CD8-positive, alpha-beta memory T cell (primary cell): ENCODE measurements at regions not wholly inside any gene's neighbourhood (a gene's known extent, or its start where the extent isn't known, plus 50 kb on each side); places are given as distances from the start of the nearest gene placed in this dataset.
A peak's percentile ranks its signal among the peaks of the same experiment; 100 is the strongest.

Experiments used
- CTCF ChIA-PET: fragments of 350-600 bp; sonication (Branson Sonifier 250); formaldehyde crosslinking; loops from one replicate; lab custom pipeline; 2021; ENCODE audit warnings: antibody characterized with exemption; lab: Charles Lee
- POLR2A ChIA-PET: fragments of 350-600 bp; sonication (Branson Sonifier 250); formaldehyde crosslinking; loops from one replicate; lab custom pipeline; 2021; ENCODE audit warnings: antibody characterized with exemption; lab: Charles Lee
- DNase-seq, 5 donors: peaks; one replicate each; pipeline versions ENCODE4 v3.0.0 to v3.0.0-alpha.2; 2020 to 2022; ENCODE audit warnings: mixed read lengths in 1 of 5
- H3K27ac ChIP-seq: one replicate; pipeline ENCODE4 v1.7.0; 2013; ENCODE audit warnings: low read depth, mild to moderate bottlenecking, low read length, moderate library complexity
- H3K27me3 ChIP-seq: 2 replicates; pipeline ENCODE4 v1.7.0; 2013; ENCODE audit warnings: low read length, mild to moderate bottlenecking; ENCODE audit not compliant: insufficient read depth, poor library complexity, severe bottlenecking
- H3K36me3 ChIP-seq: 2 replicates; pipeline ENCODE4 v1.7.0; 2013; ENCODE audit warnings: mild to moderate bottlenecking, low read length, moderate library complexity; ENCODE audit not compliant: insufficient read depth
- H3K4me1 ChIP-seq: 2 replicates; pipeline ENCODE4 v1.7.0; 2013; ENCODE audit warnings: mild to moderate bottlenecking, low read length, moderate library complexity; ENCODE audit not compliant: insufficient read depth
- H3K4me3 ChIP-seq: 2 replicates; pipeline ENCODE4 v1.7.0; 2013; ENCODE audit warnings: mild to moderate bottlenecking, low read length
- H3K9me3 ChIP-seq: 2 replicates; pipeline ENCODE4 v1.7.0; 2013; ENCODE audit warnings: mild to moderate bottlenecking, low read length
- H3K27ac Mint-ChIP-seq, 8 donors: one replicate each; pipeline ENCODE4 v1.8.0; 2020 to 2021; ENCODE audit warnings: mixed read lengths in 8 of 8, mild to moderate bottlenecking in 6 of 8, inconsistent platforms in 3 of 8, moderate library complexity in 3 of 8
- H3K27me3 Mint-ChIP-seq, 2 donors: one replicate each; pipeline ENCODE4 v1.8.0; 2020 to 2021; ENCODE audit warnings: mixed read lengths in 2 of 2, mild to moderate bottlenecking in 1 of 2, moderate library complexity in 1 of 2
- H3K36me3 Mint-ChIP-seq, 3 donors: one replicate each; pipeline ENCODE4 v1.8.0; 2020 to 2021; ENCODE audit warnings: mixed read lengths in 3 of 3, inconsistent platforms in 1 of 3, mild to moderate bottlenecking in 1 of 3
- H3K4me1 Mint-ChIP-seq, 3 donors: one replicate each; pipeline ENCODE4 v1.8.0; 2020 to 2021; ENCODE audit warnings: mixed read lengths in 3 of 3, inconsistent platforms in 1 of 3, mild to moderate bottlenecking in 1 of 3
- H3K4me3 Mint-ChIP-seq, 7 donors: one replicate each; pipeline ENCODE4 v1.8.0; 2020 to 2021; ENCODE audit warnings: mixed read lengths in 7 of 7, mild to moderate bottlenecking in 6 of 7, moderate library complexity in 4 of 7, inconsistent platforms in 2 of 7
- H3K9me3 Mint-ChIP-seq, 5 donors: one replicate each; pipeline ENCODE4 v1.8.0; 2020 to 2022; ENCODE audit warnings: mixed read lengths in 5 of 5, mild to moderate bottlenecking in 3 of 5, moderate library complexity in 2 of 5, inconsistent platforms in 1 of 5

- Histone ChIP-seq H3K27me3 (no peaks in the 10 kb centered on the region), H3K36me3 (no peaks in the 10 kb centered on the region), H3K4me3 (no peak overlapping the region), H3K4me1 (no peaks in the 10 kb centered on the region), H3K9me3 (no peaks in the 10 kb centered on the region), H3K27ac (no peak overlapping the region)
- ChIA-PET POLR2A (no interaction called here), CTCF (interaction anchor here (0.6 kb wide), 1 partner anchor 1312 kb away, joined by 3 read pairs; no protein-coding TSS in a partner anchor)
- DNase-seq, result no peak
- H3K4me1 Mint-ChIP-seq, result peaks cover 0 to 6% (median 5%) of the 10 kb centered on the region in 3 donors
- peaks cover 2 to 11% of the 10 kb centered on the region in 2 donors for H3K27me3 Mint-ChIP-seq
- H3K4me3 Mint-ChIP-seq, result no peak overlapping the region
- no peaks in the 10 kb centered on the region for H3K36me3 Mint-ChIP-seq
- no peak overlapping the region for H3K27ac Mint-ChIP-seq
- H3K9me3 Mint-ChIP-seq, result peaks cover 0 to 4% (median 0%) of the 10 kb centered on the region in 5 donors
These were observed 86.2 kb upstream of the CACUL1 start for GRCh38 chr10:118840776-118841468.

GRCh38 chr10:118841881-118842605, 87.3 kb upstream of the CACUL1 start:
- no peaks in the 10 kb centered on the region for H3K9me3 Mint-ChIP-seq
- Histone ChIP-seq H3K4me3 (no peak overlapping the region), H3K4me1 (no peaks in the 10 kb centered on the region), H3K27me3 (no peaks in the 10 kb centered on the region), H3K27ac (no peak overlapping the region), H3K9me3 (no peaks in the 10 kb centered on the region), H3K36me3 (no peaks in the 10 kb centered on the region)
- no peaks in the 10 kb centered on the region for H3K36me3 Mint-ChIP-seq
- ChIA-PET CTCF (no interaction called here), POLR2A (no interaction called here)
- no peak overlapping the region for H3K4me3 Mint-ChIP-seq
- DNase-seq, result no peak
- peaks cover 6 to 15% of the 10 kb centered on the region in 2 donors for H3K27me3 Mint-ChIP-seq
- no peak overlapping the region for H3K27ac Mint-ChIP-seq
- peaks cover 0 to 6% (median 5%) of the 10 kb centered on the region in 3 donors for H3K4me1 Mint-ChIP-seq

GRCh38 chr10:118842843-118843624, 88.3 kb upstream of the CACUL1 start:
- Histone ChIP-seq H3K4me1 (no peaks in the 10 kb centered on the region), H3K27me3 (no peaks in the 10 kb centered on the region), H3K27ac (no peak overlapping the region), H3K9me3 (no peaks in the 10 kb centered on the region), H3K36me3 (no peaks in the 10 kb centered on the region), H3K4me3 (no peak overlapping the region)
- Mint-ChIP-seq H3K4me1 (peaks cover 0 to 6% (median 5%) of the 10 kb centered on the region in 3 donors), H3K36me3 (no peaks in the 10 kb centered on the region), H3K4me3 (no peak overlapping the region), H3K9me3 (no peaks in the 10 kb centered on the region), H3K27me3 (peaks cover 6 to 15% of the 10 kb centered on the region in 2 donors), H3K27ac (no peak overlapping the region)
- ChIA-PET POLR2A (no interaction called here), CTCF (no interaction called here)
- no peak for DNase-seq

- no peaks in the 10 kb centered on the region for H3K9me3 Mint-ChIP-seq
- H3K36me3 Mint-ChIP-seq, result no peaks in the 10 kb centered on the region
- H3K4me1 Mint-ChIP-seq, result peaks cover 0 to 6% (median 5%) of the 10 kb centered on the region in 3 donors
- DNase-seq, result no peak
- no peaks in the 10 kb centered on the region for H3K36me3 ChIP-seq
- peaks cover 6 to 19% of the 10 kb centered on the region in 2 donors for H3K27me3 Mint-ChIP-seq
- H3K4me1 ChIP-seq, result no peaks in the 10 kb centered on the region
- no peaks in the 10 kb centered on the region for H3K9me3 ChIP-seq
- no peak overlapping the region for H3K27ac Mint-ChIP-seq
- no peak overlapping the region for H3K4me3 Mint-ChIP-seq
- H3K27ac ChIP-seq, result no peak overlapping the region
- H3K4me3 ChIP-seq, result no peak overlapping the region
- ChIA-PET CTCF (no interaction called here), POLR2A (no interaction called here)
- H3K27me3 ChIP-seq, result no peaks in the 10 kb centered on the region
These were observed 89.0 kb upstream of the CACUL1 start for GRCh38 chr10:118843647-118844265.

- DNase-seq, result no peak
- no peaks in the 10 kb centered on the region for H3K9me3 ChIP-seq
- H3K4me3 ChIP-seq, result no peak overlapping the region
- no peaks in the 10 kb centered on the region for H3K36me3 ChIP-seq
- ChIA-PET CTCF (no interaction called here), POLR2A (no interaction called here)
- no peaks in the 10 kb centered on the region for H3K27me3 ChIP-seq
- Mint-ChIP-seq H3K4me1 (peaks cover 0 to 3% (median 2%) of the 10 kb centered on the region in 3 donors), H3K27me3 (peaks cover 6 to 19% of the 10 kb centered on the region in 2 donors), H3K4me3 (no peak overlapping the region), H3K36me3 (no peaks in the 10 kb centered on the region), H3K27ac (no peak overlapping the region), H3K9me3 (no peaks in the 10 kb centered on the region)
- H3K4me1 ChIP-seq, result no peaks in the 10 kb centered on the region
- no peak overlapping the region for H3K27ac ChIP-seq
These were observed 90.2 kb upstream of the CACUL1 start for GRCh38 chr10:118844731-118845521.

GRCh38 chr10:118845776-118846175, 91.0 kb upstream of the CACUL1 start:
- Mint-ChIP-seq H3K4me3 (no peak overlapping the region), H3K36me3 (no peaks in the 10 kb centered on the region), H3K27ac (peak overlapping the region in 1 of 8 donors; percentile 91), H3K27me3 (peaks cover 6 to 19% of the 10 kb centered on the region in 2 donors), H3K9me3 (no peaks in the 10 kb centered on the region), H3K4me1 (no peaks in the 10 kb centered on the region)
- Histone ChIP-seq H3K9me3 (no peaks in the 10 kb centered on the region), H3K4me3 (no peak overlapping the region), H3K36me3 (no peaks in the 10 kb centered on the region), H3K27me3 (no peaks in the 10 kb centered on the region), H3K27ac (no peak overlapping the region), H3K4me1 (no peaks in the 10 kb centered on the region)
- no peak for DNase-seq
- ChIA-PET POLR2A (no interaction called here), CTCF (no interaction called here)

- H3K4me1 ChIP-seq, result no peaks in the 10 kb centered on the region
- no peaks in the 10 kb centered on the region for H3K9me3 Mint-ChIP-seq
- H3K4me3 Mint-ChIP-seq, result no peak overlapping the region
- H3K9me3 ChIP-seq, result no peaks in the 10 kb centered on the region
- H3K27ac ChIP-seq, result no peak overlapping the region
- peaks cover 4 to 24% of the 10 kb centered on the region in 2 donors for H3K27me3 Mint-ChIP-seq
- no peaks in the 10 kb centered on the region for H3K4me1 Mint-ChIP-seq
- CTCF ChIA-PET, result interaction anchor here (0.6 to 1.2 kb wide), 2 partner anchors 39 to 280 kb away, joined by 3 read pairs; no protein-coding TSS in a partner anchor
- no peak overlapping the region for H3K4me3 ChIP-seq
- peak overlapping the region in 1 of 8 donors; percentile 9 for H3K27ac Mint-ChIP-seq
- DNase-seq, result peak; percentile 5 to 60 (median 35)
- no peaks in the 10 kb centered on the region for H3K36me3 ChIP-seq
- POLR2A ChIA-PET, result no interaction called here
- H3K27me3 ChIP-seq, result peaks cover 7% of the 10 kb centered on the region
- H3K36me3 Mint-ChIP-seq, result no peaks in the 10 kb centered on the region
These were observed 95.8 kb upstream of the CACUL1 start for GRCh38 chr10:118850418-118851061.
